Uterus (tissue), 2 donors: ENCODE measurements at regions not wholly inside any gene's neighbourhood (a gene's known extent, or its start where the extent isn't known, plus 50 kb on each side); places are given as distances from the start of the nearest gene placed in this dataset.

Source experiments
- POLR2A ChIP-seq, 2 donors: fragments of 450-650 bp; IDR thresholded peaks; one replicate each; pipeline ENCODE4 v1.6.1; 2016; ENCODE audit warnings: antibody characterized with exemption in 2 of 2, mild to moderate bottlenecking in 1 of 2, moderate library complexity in 1 of 2
- TF ChIP-seq, protein P1 (sequence below), 4 experiments: fragments of 200-600 bp in 2 of 4; fragments of 450-650 bp in 2 of 4; sonication (generic) in 2 of 4; IDR thresholded peaks; one replicate each; pipeline ENCODE4 v1.5.1; 2016 to 2019; ENCODE audit warnings: antibody characterized with exemption in 4 of 4, mild to moderate bottlenecking in 2 of 4, moderate library complexity in 1 of 4

DNA sequence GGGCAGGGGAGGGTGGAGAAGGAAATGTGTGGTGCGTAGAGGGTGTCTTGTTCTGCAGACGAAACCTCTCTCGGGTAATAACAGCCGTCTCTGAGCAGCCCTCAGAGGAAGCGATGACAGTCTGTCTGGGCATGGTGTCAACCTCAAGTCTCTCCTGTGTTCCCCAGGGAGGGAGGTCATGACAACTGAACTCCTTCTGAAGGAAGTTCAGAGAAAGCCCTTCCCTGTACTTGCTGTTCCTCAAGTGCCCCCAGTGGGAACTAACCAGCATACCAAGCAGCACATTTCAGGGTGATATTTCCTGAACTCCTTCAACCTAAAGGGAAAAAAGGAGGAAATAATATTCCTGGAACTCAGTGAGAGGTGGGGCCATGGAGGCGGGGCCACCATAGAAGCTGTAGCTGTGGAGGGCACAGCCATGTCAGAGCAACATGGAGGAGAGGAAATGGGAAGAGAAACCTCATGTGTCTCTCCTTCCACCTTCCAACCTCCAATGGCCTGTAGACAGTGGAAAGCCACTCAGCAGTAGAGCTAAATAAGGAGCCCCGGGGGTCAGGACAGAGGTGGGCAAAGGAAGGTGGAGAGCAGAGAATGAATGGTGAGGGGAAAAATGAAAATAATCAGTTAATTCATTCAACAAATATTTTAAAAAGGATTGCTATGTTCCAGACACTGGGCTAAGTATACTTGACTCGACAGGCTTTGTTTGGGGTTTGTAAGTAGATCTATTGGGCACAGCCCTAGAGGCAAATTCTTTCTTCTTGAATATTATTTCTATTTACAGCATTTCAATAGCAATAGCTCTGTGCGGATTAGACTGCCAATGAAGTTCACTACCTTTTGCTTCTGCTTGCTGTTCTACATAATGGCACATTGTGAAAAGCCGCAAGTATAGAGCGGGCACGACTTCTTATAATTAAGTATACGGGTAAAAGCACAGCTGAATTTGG is 61.0 kb upstream of the AOAH start:
- TF ChIP-seq, protein P1, sequence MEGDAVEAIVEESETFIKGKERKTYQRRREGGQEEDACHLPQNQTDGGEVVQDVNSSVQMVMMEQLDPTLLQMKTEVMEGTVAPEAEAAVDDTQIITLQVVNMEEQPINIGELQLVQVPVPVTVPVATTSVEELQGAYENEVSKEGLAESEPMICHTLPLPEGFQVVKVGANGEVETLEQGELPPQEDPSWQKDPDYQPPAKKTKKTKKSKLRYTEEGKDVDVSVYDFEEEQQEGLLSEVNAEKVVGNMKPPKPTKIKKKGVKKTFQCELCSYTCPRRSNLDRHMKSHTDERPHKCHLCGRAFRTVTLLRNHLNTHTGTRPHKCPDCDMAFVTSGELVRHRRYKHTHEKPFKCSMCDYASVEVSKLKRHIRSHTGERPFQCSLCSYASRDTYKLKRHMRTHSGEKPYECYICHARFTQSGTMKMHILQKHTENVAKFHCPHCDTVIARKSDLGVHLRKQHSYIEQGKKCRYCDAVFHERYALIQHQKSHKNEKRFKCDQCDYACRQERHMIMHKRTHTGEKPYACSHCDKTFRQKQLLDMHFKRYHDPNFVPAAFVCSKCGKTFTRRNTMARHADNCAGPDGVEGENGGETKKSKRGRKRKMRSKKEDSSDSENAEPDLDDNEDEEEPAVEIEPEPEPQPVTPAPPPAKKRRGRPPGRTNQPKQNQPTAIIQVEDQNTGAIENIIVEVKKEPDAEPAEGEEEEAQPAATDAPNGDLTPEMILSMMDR (IDR thresholded peaks at IDR 0.05) = no peak
- TF ChIP-seq POLR2A (IDR thresholded peaks at IDR 0.05) = no peak
